ENCODE measurements at regions not wholly inside any gene's neighbourhood (a gene's known extent, or its start where the extent isn't known, plus 50 kb on each side); places are given as distances from the start of the nearest gene placed in this dataset.
"Not testable (repeated sequence)": the region's sequence is repeated elsewhere in the genome, so short reads cannot be mapped to it uniquely, and the experiment has no call there.

DNA sequence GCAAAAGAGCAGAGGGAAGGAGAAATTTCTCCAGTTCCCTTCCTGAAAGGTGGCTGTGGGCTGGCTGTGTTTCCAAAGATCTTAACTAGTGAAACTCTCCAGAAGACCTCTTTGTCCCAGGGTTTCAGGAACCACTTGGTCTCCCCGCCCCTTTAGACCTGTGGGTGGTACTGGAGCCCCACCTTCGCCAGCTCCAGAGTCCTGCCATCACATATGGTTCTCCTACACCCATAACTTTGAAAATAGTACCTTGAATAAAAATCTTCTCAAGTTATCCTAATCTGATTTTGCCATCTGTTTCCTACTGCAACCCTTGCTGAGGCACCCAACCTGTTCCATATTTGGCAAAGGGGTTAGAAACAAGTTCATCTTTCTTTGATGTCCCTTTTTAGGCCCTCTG, 303.9 kb downstream of the SEC16B start:
- no peak for DNase-seq (ENCODE audit: low read depth, low spot score)
- intact Hi-C loops (cut with micrococcal nuclease; ENCODE audit: unreplicated experiment), result no loop called here

DNA sequence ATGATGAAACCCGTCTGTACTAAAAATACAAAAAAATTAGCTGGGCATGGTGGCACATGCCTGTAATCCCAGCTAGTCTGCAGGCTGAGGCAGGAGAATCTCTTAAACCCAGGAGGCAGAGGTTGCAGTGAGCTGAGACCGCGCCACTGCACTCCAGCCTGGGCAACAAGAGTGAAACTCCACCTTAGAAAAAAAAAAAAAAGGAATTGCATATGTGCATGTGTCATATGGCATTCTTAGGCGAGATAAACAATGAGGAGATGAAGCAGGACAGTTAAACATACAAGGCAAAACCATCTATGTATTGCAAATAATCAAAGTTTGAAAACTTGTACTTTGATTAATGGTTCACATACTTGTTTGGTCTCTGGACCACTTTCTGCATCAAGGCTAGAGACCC, 305.1 kb downstream of the SEC16B start:
- H3K36me3 ChIP-seq (ENCODE audit: control insufficient read depth, insufficient read depth, low read length); DNase-seq (ENCODE audit: low read depth, low spot score); H3K4me1 ChIP-seq (ENCODE audit: control insufficient read depth, insufficient read depth, low read length); BruUV-seq (replicated peaks); intact Hi-C loops (cut with micrococcal nuclease; ENCODE audit: unreplicated experiment); H3K4me3 ChIP-seq (ENCODE audit: low read depth in 2 of 2, low read length in 2 of 2); POLR2A ChIA-PET; ATAC-seq; H3K9me3 ChIP-seq (ENCODE audit: control insufficient read depth, insufficient read depth, low read depth, low read length); H3K27me3 ChIP-seq (ENCODE audit: control insufficient read depth, insufficient read depth, low read length); H3K27ac ChIP-seq (ENCODE audit: low read length); in situ Hi-C loops (cut with HindIII; ENCODE audit: low pct_unique_long_range_greater_than_20kb, low sequenced_read_pairs); CTCF ChIA-PET: not testable (repeated sequence)

More for the DNA sequence above, 303.9 kb downstream of the SEC16B start:
- no TSS peak for BruUV-seq (replicated peaks)
- Histone ChIP-seq H3K27ac (ENCODE audit: low read length) (no peak overlapping the region), H3K4me1 (ENCODE audit: control insufficient read depth, insufficient read depth, low read length) (no peaks in the 10 kb centered on the region), H3K4me3 (ENCODE audit: low read depth in 2 of 2, low read length in 2 of 2) (no peak overlapping the region), H3K9me3 (ENCODE audit: control insufficient read depth, insufficient read depth, low read depth, low read length) (no peaks in the 10 kb centered on the region), H3K36me3 (ENCODE audit: control insufficient read depth, insufficient read depth, low read length) (no peaks in the 10 kb centered on the region), H3K27me3 (ENCODE audit: control insufficient read depth, insufficient read depth, low read length) (no peaks in the 10 kb centered on the region)
- TF ChIP-seq TCF7L2 (IDR thresholded peaks at IDR 0.05; ENCODE audit: low read depth, low read length) (no peak), POLR2AphosphoS5 (IDR thresholded peaks at IDR 0.05; ENCODE audit: low read depth, low read length) (no peak), REST (IDR thresholded peaks at IDR 0.05; ENCODE audit: insufficient read depth in 1 of 2, low read depth in 2 of 2, low read length in 1 of 2) (no peak), SIN3A (IDR thresholded peaks at IDR 0.05; ENCODE audit: borderline replicate concordance, insufficient read depth, low read depth, low read length) (no peak), CTCF (IDR thresholded peaks at IDR 0.05) (no peak)
- ChIA-PET POLR2A (no interaction called here), CTCF (no interaction called here)
- no peak for ATAC-seq
- in situ Hi-C loops (cut with HindIII; ENCODE audit: low pct_unique_long_range_greater_than_20kb, low sequenced_read_pairs), result no loop called here

- Histone ChIP-seq H3K4me3 (ENCODE audit: low read depth in 2 of 2, low read length in 2 of 2) (no peak overlapping the region), H3K36me3 (ENCODE audit: control insufficient read depth, insufficient read depth, low read length) (no peaks in the 10 kb centered on the region), H3K27me3 (ENCODE audit: control insufficient read depth, insufficient read depth, low read length) (no peaks in the 10 kb centered on the region), H3K27ac (ENCODE audit: low read length) (no peak overlapping the region), H3K9me3 (ENCODE audit: control insufficient read depth, insufficient read depth, low read depth, low read length) (no peaks in the 10 kb centered on the region), H3K4me1 (ENCODE audit: control insufficient read depth, insufficient read depth, low read length) (no peaks in the 10 kb centered on the region)
- no TSS peak for BruUV-seq (replicated peaks)
- CTCF ChIA-PET, result no interaction called here
- no peak for TF ChIP-seq POLR2AphosphoS5 (IDR thresholded peaks at IDR 0.05; ENCODE audit: low read depth, low read length)
- no peak for TF ChIP-seq REST (IDR thresholded peaks at IDR 0.05; ENCODE audit: insufficient read depth in 1 of 2, low read depth in 2 of 2, low read length in 1 of 2)
- TF ChIP-seq CTCF (IDR thresholded peaks at IDR 0.05), result no peak
- TF ChIP-seq SIN3A (IDR thresholded peaks at IDR 0.05; ENCODE audit: borderline replicate concordance, insufficient read depth, low read depth, low read length), result no peak
- no peak for TF ChIP-seq TCF7L2 (IDR thresholded peaks at IDR 0.05; ENCODE audit: low read depth, low read length)
- POLR2A ChIA-PET, result no interaction called here
- intact Hi-C loops (cut with micrococcal nuclease; ENCODE audit: unreplicated experiment) (no loop called here), in situ Hi-C loops (cut with HindIII; ENCODE audit: low pct_unique_long_range_greater_than_20kb, low sequenced_read_pairs) (no loop called here)
- DNase-seq (ENCODE audit: low read depth, low spot score) (no peak), ATAC-seq (no peak)
Observed at GRCh38 chr1:177660188-177660587, 309.7 kb downstream of the SEC16B start.

All from Panc1 (cell line).